Activated T-helper 1 cell treated with Interleukin-2 at 50 U/mL for 16 hours (primary cell): ENCODE measurements at regions not wholly inside any gene's neighbourhood (a gene's known extent, or its start where the extent isn't known, plus 50 kb on each side); places are given as distances from the start of the nearest gene placed in this dataset.

Experiments
- DNase-seq: peaks from one replicate; pipeline ENCODE4 v3.0.0-alpha.2; 2020; ENCODE audit warnings: low read depth

GRCh38 chr2:220226546-220226945, 599.1 kb downstream of the SLC4A3 start:
- no peak for DNase-seq

- DNase-seq, result no peak
Observed at GRCh38 chr2:220227266-220227920, 600.0 kb downstream of the SLC4A3 start.

- no peak for DNase-seq
Observed at GRCh38 chr2:220228310-220229006, 601.0 kb downstream of the SLC4A3 start.

- no peak for DNase-seq
Observed at GRCh38 chr2:220240641-220241040, 613.2 kb downstream of the SLC4A3 start.

GRCh38 chr2:220241423-220241822, 614.0 kb downstream of the SLC4A3 start:
- DNase-seq, result no peak

GRCh38 chr2:220243571-220243970, 616.1 kb downstream of the SLC4A3 start:
- no peak for DNase-seq

- no peak for DNase-seq
Observed at GRCh38 chr2:220246386-220246785, 619.0 kb downstream of the SLC4A3 start.

GRCh38 chr2:220247588-220248350, 620.3 kb downstream of the SLC4A3 start:
- DNase-seq, result no peak

- DNase-seq, result no peak
Observed at GRCh38 chr2:220259662-220260061, 632.2 kb downstream of the SLC4A3 start.

- DNase-seq, result no peak
Observed at GRCh38 chr2:220263300-220263699, 635.9 kb downstream of the SLC4A3 start.

GRCh38 chr2:220269367-220269766, 641.9 kb downstream of the SLC4A3 start:
- DNase-seq, result no peak

- DNase-seq, result no peak
Observed at GRCh38 chr2:220270481-220271070, 643.1 kb downstream of the SLC4A3 start.

- no peak for DNase-seq
Observed at GRCh38 chr2:220272656-220273055, 645.2 kb downstream of the SLC4A3 start.

GRCh38 chr2:220273082-220273481, 645.7 kb downstream of the SLC4A3 start:
- no peak for DNase-seq

- no peak for DNase-seq
Observed at GRCh38 chr2:220275454-220275853, 648.0 kb downstream of the SLC4A3 start.

- DNase-seq, result no peak
Observed at GRCh38 chr2:220276741-220277444, 649.5 kb downstream of the SLC4A3 start.

- DNase-seq, result no peak
Observed at GRCh38 chr2:220277445-220277975, 650.1 kb downstream of the SLC4A3 start.

GRCh38 chr2:220278022-220278421, 650.6 kb downstream of the SLC4A3 start:
- DNase-seq, result no peak

GRCh38 chr2:220279372-220279771, 651.9 kb downstream of the SLC4A3 start:
- no peak for DNase-seq

GRCh38 chr2:220279840-220280239, 652.4 kb downstream of the SLC4A3 start:
- no peak for DNase-seq

GRCh38 chr2:220280736-220281135, 653.3 kb downstream of the SLC4A3 start:
- no peak for DNase-seq

- no peak for DNase-seq
Observed at GRCh38 chr2:220281771-220282170, 654.3 kb downstream of the SLC4A3 start.
